NK-92 (cell line): ENCODE measurements at regions not wholly inside any gene's neighbourhood (a gene's known extent, or its start where the extent isn't known, plus 50 kb on each side); places are given as distances from the start of the nearest gene placed in this dataset.

Experiments
- DNase-seq: peaks from one replicate; lab custom pipeline; 2025; ENCODE audit not compliant: unreplicated experiment; lab: John Stamatoyannopoulos, UW

DNA sequence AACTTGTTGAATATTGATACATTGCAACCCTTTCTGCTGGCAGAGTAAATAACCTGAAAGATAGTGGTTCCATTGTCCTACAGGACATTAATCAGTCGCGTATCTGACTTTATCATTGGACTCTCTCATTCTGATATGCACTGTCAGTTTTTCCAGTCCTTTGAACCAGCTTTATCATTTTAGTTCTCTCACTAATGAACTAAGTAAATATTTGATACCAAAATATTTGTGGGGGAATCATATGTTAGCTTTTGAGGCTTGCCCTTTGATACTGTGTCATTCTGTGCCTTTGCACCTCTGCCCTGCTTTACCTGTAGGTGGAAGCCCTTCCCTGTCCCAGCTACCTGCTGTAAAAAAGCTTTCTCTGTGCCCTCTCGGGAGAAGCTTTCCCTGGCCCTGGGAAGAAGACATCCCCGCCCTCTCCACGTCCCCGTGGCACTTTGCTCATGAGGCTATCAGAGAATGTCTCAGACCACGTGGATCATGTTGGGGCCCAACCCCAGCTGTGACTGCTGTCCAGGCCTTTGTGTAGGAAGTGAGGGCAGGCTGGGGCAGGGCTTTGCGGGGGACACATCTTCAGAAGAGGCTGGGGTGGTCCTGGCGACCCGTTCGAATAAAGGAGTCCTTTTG, 117.8 kb upstream of the NXT1 start:
- no peak for DNase-seq

DNA sequence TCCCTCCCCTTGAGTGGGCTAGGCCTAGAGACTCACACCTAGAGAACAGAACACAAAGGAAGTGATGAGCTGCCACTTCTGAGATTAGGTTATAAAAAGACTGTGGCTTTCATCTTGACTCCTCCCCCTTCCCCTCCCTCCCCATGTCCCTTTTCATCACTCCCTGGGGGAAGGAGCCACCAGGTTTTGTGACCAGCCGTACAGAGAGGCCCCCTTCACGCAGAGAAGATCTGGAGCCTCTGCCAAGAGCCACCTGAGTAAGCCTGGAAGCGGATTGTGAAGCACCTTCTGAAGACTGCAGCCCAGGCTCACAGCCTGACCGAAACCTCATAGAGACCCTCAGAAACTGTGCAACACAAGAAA, 118.4 kb upstream of the NXT1 start:
- no peak for DNase-seq

DNA sequence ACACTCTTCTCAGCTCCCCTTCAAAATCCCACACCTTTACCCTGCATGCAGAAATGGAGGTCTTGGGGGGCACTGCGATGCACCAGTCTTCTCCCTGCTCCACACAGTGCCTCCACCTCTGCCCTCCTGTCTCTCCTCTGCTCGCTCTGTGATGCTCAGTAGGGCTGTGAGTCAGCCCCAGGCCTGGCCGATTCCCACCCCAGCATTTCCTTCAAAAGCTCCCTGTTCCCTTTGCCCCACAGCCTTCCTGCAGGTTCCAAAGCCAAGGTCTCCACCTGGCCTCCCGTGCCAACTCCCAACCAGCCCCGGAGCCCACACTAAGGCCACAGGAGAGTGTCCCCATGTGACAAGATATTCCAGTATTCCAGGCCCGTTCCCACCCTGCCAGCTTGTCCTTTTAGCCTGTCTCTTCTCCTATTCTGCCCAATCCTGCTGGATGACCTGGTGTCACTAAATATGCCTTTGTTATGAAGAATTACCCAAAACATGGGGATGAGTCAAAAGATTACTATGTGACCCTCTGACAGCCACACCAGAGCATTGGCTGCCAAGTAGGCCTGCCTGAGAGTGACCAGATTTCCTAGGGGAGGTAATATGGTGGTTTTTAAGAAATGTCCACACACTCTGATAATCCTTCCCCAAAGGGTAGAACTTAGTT, 118.9 kb upstream of the NXT1 start:
- no peak for DNase-seq

DNA sequence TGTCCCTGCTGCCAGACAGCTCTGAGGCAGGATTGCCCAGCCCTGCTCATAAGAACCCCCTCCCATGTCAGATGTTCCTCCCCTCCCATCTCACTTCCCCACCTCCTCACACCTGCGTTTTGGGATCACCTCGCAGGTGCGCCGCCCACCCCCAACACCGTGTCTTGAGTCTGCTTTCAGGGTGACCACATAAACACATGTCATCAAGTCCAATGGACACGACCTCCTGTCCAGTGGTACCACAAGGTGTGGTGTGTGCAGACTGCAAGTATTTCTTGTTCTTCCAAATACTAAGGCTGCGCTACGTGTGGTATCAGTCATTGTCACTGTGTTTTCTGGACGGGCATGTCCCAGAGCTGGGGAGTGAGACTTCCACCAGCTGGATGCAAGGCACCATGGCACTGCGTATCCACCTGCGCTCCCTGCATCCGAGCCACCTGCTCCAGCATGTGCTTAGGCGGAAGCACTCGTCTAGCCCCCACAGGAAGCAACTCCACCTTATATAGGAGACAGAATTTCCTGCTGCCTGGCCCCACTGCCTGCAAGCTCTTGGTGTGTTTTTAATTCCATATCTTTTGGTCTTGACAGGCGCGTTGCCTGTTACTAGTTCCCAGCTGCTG, 119.7 kb upstream of the NXT1 start:
- DNase-seq = no peak

DNA sequence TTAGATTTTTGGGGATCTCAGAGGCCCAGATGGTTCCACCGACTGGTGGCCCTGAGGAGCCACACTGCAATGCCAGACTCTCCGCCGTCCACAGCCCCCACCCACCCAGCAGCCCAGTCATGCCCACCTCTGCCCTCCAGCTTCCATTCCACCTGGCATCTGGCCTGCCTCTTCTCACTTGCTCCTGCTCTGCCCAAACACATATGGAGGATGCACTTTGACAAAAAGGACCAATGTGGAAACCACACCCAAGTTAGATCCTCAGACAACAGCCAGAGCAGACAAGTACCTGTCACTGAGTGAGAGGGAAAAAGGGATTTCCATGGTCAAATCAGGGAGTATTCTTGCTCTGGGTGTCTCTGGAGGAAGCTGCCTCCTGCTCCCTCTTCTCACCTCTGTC, 120.6 kb upstream of the NXT1 start:
- DNase-seq = no peak

DNA sequence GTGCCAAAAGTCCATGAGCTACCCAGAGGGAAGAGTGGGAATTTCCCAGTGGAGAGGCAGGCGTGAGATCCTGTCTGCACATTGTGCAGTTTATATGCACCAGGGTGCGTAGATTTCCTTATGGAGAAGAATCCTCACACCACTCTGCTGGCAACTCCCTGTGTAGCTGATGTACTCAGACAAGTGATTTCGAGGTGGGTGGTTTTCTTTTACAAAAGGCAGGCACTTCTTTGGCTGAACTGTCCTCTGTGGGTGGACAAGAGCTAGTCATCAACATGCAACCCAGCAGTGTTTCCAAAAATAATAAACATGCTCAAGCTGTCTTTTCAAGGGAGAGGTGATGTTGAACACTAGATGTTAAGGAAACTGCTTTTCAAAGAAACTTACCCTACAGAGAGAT, 121.7 kb upstream of the NXT1 start:
- DNase-seq = no peak

DNA sequence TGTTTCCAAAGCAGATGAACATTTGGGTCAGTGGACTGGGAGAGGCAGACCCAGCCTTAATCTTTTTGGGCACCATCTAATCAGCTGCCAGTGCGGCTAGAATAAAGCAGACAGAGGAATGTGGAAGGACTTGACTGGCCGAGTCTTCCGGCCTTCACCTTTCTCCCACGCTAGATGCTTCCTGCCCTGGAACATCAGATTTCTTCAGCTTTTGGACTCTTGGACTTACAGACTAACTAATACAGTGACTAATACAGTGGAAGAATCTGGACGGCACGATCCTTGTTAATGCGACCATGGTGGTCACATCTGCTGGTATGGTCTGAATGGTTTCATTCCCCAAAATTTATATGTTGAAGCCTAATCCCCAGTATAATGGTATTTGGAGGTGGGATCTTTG, 122.6 kb upstream of the NXT1 start:
- no peak for DNase-seq

DNA sequence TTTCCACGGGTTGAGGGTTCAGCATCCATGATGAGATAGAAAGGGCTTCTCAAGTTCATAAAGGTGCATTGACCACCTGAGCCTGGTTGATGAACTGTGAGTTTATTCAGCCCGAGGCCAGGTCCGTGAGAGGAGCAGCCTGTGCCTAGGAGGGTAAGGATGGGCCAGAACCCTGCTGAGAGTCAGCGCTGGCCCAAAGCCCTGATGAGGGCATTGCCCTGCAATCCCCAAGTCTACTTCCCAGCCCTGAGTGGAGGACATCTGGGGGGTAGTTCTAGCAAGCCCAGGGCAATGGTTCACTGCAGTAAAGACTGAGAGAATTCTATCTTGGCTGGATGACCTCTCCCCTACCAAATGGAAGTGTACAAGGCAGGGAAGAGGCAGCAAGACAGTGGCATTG, 123.3 kb upstream of the NXT1 start:
- DNase-seq = no peak

DNA sequence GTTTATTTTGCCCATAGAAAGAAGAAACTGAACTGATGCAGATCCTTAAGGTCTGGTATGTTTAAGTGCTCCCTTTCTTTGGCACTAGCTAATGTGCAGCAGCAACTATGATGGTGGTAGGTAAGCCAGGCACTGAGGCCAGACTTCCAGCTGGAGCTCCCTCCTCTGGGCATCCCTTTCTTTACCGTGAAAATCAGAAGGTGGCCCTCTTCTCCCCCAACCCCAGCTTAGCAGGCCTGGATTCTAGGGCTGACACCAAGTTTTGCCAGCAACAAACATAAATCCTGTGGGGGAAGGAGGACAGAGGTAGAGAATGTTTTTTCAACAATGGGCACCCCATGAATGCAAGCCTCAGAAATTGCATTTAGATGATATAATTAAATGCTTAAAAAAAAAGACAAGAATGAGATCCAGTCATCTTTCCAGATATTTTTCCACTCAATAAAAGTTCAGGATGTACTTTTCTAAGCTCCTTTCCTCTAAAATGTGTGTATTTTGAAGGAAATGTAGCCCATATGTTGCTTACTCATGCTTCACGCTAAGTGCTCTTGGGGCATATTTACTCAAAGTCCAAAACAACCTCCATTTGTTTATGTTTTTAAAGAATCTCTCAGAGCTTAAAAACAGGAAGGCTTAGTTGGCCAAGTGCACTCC, 123.9 kb upstream of the NXT1 start:
- no peak for DNase-seq

DNA sequence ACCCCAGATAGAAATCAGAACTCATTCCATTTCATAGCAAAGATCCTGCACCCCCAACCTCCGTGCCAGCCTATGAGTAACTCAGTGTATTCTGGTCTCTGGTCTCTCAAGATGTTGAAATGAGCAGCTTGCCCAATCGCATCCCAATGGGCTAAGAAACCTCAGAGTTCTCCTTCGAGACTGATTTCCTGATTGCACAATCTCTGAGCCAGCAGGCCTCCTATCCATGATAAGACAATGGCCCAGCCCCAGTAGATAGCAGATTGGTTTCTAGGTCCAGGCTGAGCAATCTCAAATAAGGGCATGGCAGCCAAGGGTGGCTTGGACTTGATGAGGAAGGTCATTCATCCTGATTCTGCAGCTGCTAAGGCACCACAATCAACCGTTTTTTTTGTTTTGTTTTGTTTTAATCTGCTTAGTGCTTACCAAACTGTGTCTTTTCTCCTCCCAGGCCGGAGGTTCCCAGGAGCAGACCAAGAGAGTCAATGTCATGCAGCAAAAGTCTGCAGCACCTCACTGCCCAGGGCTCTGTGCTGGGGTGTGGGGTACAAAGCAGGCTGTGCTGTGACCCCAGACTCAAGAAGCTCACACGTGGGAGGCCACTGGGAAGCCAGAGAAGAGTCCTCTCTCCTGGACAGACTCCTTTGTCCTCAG, 125.1 kb upstream of the NXT1 start:
- DNase-seq = no peak

DNA sequence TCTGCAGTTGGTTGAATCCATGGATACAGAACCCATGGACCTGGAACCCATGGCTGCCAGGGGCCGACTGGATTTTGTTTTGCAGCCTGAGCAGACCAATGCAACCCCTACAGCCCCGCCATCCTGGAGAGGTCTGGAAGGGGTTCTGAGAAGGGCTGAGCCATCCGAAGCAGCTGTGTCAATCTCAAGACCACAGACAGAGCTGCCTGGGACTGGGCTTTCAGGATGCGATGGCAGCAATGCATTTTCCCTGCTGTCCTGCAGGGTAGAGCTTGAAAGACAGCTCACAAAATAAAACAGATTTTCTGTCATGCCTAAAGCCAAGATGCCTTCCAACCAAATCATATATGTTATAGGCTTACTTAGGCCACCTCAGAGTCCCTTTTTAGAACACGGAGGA, 125.8 kb upstream of the NXT1 start:
- DNase-seq = no peak

DNA sequence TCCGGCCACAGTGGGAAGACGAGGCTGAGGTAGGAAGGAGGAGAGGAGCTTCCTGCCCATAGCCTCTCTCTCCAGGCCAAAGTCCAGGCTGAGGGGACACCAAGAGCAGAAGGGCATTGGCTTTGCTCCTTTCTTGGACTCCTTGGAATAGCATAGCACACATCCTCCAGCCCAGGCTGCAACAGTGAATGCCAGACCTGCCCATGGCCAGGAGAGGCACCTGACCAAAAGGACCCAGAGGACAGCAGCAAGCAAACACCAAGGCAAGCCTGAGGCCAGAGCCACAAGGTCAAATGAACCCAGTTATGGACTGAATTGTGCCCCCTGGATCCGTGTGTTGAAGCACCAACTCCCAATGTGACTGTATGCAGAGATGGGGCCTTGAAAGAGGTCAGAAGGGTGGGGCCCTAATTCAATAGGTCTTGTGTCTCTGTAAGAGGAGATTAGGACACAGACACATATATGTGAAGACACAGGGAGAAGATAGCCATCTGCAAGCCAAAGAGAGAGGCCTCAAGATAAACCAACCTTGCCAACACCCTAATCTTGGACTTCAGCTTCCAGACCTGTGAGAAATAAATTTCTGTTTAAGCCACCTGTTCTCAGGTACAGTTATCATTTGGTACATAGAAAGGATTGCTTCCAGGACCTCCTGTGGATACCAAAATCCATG, 126.5 kb upstream of the NXT1 start:
- no peak for DNase-seq

DNA sequence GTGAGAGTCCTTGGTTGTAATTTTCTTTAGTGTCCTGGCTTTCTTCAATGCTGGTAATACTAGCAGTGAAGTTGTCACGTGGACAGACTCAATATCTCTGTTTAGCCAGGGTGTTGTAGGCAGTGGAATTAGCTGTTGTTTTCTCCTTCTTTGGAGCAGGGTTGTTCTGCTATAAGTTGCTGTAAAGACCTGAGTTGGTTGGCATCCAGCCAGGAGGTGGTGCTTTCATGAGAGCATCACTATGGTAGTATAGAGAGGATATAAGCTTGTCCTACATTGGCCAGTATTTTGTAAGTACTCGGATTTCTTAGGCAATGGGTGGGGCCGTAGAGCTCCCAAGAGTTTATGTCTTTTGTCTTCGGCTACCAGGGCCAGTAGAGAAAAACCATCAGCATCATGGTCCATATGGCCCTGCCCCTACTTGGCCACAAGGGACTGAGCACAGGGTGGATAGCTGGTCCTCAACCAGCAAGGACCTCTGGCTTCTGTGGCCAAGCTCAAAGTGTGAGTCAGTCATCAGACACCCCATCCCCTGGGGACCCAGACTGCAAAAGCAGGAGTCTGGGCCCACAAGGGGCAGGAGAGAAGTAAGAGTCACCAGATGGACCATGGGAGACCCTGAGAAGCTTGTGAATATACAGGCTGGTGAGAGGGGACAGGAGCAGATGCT, 127.9 kb upstream of the NXT1 start:
- no peak for DNase-seq

DNA sequence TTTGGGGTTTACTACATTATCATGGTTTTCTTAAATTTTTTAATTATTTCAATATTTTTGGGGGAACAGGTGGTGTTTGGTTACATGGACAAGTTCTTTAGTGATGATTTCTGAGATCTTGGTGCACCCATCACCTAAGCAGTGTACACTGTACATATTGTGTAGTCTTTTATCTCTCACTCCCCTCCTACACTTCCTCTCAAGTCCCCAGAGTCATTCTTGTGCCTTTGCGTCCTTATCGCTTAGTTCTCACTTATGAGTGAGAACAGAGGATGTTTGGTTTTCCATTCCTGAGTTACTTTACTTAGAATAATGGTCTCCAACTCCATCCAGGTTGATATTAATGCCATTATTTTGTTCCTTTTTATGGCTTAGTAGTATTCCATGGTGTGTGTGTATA, 130.9 kb upstream of the CD93 start:
- no peak for DNase-seq

DNA sequence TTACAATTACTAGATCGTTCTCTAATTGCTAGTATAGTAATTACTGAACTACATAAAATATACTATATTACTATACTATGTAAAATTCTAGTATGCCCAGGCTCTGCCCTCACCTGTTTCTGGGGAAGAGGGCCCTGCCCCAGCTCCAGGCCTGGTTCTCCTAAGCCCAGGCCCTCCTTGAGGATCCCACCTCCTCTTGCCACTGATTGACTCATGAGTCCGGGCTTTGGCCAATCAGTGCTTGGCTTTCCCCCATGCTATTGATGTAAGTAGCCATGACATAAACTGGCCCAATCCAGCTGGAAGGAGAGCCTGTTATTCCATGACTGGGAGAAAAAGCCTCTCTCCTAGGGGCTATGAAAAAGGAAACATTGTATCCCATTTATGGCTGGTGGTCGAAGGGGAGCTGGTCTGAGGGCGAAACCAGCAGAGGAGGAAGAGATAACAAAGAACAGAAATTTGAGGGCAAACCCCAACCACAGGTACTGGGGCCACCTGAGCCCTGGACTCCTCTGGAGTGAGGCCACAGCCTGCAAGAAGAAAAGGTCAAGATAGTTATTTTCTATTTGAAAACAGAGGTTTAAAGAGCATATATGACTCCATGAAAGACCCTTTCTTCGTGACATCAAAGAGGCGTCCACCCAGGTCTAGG, 129.3 kb upstream of the CD93 start:
- DNase-seq = no peak

DNA sequence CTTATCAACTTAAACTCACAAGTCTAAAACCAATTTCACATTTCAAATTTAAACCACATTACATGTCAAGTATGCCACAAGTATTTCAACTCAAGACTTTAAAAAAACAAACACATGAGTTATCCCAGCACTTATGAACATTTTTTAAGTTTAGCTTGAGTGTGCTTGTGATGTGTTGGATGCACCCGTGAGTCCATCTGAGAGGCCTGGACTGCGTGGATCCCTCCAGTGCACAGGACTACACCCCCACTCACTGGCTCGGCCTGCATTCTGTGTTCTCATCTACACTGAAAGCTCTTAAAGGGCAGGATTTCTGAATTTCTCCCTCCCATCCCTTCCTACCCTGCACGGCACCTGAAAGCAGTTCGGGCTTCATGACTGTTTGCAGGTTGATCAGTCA, 128.8 kb upstream of the CD93 start:
- DNase-seq = no peak

DNA sequence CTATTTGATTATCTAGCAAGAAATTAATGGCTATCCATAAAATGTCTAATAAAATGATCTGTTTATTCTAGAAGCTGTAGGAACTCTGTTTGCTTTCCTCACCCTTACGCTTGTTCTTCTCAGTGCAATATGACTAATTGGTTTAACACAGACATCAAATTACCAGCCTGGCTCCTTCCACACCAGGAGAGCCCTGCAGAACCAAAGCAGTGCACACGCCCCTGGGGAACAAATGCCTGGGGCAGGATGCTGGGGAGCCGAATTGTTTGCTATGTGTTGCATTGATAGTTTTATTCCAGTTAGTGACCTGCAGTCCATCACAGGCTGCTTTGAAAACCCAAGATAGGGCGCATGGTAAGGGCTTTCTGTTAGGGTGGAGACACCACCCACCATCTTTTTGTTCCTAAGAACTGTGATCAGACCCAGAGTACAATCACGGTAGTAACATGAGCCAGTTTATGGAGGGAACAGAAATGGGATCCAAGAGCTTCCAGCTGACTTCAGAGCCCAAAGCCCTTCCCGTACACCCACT, 126.4 kb upstream of the CD93 start:
- DNase-seq = no peak

DNA sequence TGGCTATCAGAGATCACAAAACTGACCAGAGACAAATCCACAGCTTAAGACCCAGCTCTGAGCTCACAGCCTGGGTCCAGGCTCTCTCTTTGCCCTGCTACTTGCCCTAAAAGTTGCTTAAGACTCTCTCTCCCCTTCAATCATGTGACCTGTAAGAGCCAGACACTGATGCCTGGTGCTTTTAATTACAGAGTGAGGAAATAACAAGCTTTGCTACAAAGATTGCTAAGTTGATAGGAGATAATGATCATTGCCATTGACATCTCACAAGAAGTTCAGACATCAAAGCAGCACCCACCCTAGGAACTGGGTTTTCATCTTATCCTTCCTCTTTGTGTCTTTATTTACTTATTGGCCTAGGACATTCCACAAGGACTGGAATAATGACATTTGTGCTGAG, 125.9 kb upstream of the CD93 start:
- no peak for DNase-seq

DNA sequence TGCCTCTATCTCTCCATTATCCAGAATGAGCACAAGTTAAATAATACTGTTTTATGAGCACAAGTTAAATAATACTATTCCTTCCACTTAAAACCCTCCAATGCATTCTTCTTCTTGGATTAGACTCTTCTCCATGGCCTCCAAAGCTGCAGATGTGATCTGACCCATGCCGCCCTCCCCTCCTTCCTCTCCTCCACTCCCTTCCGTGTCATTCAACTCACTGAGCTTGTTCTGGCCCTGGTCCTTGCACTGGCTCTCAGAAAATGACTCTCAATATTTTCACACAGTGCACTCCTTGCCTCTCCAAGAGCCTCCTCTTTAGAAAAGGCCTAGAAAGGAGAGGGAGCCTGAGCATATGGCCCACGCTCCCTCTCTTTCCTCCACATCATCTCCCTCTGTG, 125.0 kb upstream of the CD93 start:
- no peak for DNase-seq
